GM21381 (cell line): ENCODE measurements at regions not wholly inside any gene's neighbourhood (a gene's known extent, or its start where the extent isn't known, plus 50 kb on each side); places are given as distances from the start of the nearest gene placed in this dataset.

Source experiments
- ATAC-seq: cut with Tn5 transposase; IDR thresholded peaks from one replicate; pipeline ENCODE4 v1.9.1; 2021; ENCODE audit warnings: mild to moderate bottlenecking, moderate library complexity; ENCODE audit not compliant: unreplicated experiment

DNA sequence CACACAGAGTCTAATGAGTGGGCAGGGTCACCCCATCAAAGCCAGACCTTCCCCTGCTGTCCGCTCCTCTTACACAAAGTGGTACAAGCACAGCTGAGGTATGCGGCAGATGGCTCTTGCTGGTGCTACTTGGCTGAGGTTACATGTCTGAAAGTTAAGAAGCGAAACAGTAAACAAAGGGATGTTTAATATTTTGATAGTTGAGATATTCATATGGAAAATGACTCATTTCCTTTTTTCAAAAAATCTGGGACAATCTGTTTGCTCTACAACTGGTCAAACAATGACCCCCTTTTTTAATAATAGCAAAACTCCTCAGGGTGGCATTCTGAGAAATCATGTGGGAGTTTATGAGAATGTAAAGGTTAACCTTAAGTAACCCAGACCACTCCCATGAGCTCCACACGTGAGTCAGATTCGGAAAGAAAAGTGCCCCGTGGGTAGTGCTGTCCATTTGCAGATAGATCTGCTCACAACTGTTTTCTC is 245.3 kb downstream of the TBXT start:
- ATAC-seq, result no peak

DNA sequence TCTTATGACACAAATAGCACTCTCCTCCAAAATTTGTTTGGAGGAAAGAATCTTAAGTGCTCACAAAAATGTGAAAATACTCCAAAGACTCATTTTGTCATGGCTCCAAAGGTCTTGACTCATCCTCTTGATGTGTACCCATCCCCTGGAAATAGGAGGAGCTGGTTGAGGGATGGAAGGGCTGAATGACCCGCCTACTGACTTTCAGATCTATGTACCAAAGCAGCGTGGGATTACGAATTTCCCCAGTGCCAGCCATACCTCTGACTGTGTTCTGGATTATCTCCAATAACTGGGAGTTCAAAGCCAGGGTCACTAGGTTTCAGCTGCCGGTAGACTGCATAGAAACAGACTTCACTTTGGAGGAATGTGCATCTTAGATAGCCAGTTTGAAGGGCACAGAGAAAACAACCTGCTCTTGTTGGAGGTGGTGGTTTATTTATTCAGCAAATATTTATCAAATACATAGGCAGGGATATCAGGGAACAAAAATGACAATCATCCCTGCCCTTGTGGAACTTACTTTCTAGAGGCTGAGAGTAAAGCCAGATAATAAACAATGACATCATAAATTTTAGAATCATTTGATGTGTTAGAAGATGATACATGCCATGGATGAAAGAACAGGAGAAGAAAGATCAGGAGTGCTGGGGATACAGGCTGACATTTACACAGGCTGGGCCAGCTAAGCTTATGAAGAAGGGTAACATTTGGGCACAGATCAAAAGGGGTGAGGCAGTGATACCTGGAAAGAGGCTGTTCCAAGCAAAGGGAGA is 246.6 kb downstream of the TBXT start:
- ATAC-seq, result no peak

DNA sequence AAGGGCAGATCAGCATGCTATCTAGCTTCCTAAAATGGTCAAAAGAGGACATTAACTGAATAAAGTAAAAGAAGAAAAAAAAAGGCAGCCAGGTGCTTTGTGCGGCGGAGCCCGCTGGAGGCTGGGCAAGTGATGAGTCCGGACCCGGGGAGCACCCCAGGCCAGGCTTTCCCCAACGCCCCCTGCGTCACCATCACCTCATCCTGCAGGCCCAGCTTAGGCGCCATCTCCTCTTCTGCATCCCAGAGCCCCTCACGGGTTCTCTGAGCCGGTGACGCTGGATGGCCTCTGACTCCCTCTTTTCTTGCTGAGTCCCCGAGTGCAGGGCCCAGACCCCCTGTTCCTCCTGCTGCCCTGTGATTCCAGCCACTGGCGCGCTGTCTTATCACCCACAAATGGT is 250.1 kb downstream of the TBXT start:
- no peak for ATAC-seq

DNA sequence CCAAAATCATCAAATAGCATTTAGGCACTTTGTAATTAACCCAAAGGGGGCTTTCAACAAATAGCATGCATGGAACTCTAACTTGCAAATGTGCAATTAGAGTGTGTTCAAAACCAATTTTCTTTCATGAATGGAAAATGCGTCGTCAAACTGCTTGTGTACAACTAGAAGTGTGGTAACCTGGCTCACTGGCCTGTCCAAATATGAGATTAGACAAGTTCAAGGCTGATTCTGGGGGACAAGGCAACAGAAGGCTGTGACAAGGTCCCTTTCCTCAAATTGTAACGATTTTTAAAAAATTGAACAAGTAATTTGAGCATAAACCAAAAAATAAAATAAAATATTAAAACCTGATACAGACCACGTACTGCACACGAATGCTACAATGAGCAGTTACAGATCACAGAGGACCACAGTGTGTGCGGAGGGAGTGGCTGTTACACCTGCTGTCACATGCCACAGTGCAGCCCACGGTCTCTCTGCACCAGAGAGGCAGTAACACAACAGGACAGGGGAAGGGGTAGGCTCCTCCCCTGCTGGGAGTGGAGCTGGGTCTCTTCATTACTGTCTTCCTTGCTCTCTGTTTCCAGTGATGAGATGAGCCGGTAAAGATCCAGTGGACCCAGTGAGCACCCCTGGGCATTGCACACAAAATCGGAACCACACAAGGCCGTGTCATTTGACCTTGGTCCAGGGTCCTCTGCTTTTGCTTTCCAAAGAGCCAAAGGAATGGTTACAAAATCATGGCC is 252.2 kb upstream of the PDE10A start:
- no peak for ATAC-seq

DNA sequence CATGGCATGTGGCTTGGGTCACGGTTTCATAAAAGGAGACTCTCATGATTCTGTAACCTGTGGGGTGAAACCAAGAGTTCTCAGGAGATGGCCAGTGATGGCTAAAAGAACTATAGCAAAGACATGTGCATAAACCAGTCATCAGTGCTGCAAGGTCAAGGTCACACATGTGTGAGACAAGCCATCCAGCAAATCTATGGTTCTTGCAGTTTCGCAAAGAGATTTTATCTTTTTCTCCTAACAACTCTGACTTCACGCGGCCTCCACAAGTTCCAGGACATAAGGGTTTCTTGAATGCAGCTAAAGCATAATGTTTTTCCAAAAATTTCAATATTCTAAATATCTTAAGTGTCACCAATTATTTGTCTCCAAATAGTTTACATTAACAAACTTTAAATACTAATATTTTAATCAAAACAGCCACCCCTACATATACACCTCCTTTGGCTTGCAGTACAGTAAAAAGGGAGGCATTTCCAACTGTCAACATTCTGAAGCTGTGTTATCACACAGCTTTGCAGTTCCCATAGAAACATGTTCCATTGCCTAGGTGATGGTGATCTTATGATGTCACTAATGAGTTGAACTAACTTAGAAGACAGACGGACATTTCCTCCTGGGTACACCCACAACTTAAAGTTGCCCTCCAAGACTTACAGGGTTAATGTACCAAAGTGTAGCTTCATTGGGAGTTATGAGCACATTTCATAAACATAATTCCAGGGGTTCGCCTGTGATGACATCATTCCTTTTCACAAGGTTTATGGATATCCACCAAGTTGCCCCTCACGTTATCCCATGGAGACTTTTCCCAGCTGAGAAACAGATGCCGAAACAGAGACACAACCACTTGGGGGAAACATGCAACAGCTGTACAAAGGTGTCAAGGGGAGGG is 250.9 kb upstream of the PDE10A start:
- no peak for ATAC-seq

DNA sequence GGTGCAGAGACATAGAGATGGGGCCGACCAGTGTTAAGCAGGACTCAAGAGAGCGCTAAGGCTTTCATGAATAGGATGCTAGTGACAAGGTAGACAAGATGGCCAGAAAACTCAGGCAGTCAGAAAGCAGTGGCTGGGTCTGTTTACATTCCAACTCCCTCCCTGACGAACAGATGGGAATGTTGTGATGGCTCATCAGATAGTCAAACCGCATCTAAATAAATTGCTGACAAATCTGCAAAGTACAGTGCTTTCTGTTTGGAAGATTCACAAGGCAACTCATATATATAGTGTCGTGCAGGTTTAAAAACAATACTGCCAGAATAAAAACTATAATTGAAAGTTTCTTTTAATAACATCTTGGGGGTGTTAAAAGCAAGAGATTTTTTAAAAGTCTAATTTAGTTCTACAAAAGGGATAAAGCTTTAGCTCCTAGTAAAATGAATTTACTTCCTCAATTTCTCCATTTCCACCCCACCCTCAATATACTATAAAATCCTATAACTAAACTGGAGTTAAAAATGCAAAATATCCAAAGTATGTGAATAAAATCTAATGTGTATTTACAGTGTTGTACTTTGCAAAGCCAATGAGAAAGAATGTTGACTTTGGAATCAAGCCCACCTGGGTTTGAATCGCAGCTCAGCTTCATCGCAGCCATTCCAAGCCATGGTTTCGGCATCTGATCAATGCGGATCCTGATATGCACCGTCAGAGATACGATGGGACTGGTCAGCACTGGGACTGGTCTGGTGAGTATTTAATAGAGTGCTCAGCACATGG is 247.3 kb upstream of the PDE10A start:
- ATAC-seq, result no peak

DNA sequence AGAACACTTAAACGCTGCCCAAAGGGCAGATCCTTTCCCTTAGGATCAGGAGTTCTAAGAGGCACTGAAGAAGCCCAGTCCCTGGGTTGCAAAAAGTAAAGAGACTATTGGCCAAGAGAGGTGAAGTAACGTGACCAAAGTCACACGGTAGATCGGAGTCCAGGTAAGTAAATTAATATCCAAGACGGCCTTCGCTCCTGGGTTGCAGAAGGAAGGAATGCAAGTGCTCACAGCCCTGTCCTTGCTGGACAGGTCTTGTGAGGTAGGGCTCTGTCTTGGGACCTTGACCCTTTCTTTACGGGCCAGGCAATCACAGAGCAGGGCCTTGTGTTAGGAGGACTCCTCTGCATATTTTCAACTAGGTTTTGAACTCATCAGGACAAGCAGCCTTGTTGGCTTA is 243.7 kb upstream of the PDE10A start:
- ATAC-seq, result no peak

DNA sequence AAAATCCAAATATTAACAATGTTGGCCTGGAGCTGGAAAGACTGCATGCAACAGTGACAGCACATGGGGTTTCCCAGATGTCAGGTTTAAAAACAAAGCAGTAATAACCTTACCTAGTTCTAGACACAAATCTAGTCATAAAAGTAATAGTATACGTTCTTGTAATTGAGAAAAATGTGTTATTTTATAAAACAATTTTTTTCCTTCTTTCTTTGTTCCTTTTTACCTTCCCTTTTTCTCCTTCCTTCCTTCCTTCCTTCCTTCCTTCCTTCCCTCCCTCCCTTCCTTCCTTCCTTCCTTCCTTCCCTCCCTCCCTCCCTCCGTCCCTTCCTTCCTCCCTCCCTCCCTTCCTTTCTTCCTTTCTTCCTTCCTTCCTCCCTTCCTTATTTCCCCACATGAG is 242.7 kb upstream of the PDE10A start:
- ATAC-seq, result no peak

DNA sequence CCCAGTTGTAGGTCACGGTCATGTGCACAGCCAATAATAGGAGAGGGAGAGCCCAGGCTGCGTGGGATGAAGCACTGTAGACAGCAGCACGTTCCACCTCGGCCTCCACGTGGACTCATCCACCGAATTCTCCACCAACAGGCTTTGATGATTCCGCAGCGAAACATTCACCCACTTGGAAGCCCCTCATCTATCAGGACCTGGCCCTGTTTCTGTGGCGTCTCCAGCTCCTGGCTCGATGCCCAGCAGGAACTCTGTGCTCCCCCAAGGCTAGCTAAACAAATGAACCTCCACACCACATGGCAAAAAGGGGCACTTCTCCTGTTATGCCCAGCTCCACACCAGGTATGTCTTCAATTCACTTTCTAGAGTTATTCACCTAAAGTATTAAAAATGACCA is 237.9 kb upstream of the PDE10A start:
- no peak for ATAC-seq

DNA sequence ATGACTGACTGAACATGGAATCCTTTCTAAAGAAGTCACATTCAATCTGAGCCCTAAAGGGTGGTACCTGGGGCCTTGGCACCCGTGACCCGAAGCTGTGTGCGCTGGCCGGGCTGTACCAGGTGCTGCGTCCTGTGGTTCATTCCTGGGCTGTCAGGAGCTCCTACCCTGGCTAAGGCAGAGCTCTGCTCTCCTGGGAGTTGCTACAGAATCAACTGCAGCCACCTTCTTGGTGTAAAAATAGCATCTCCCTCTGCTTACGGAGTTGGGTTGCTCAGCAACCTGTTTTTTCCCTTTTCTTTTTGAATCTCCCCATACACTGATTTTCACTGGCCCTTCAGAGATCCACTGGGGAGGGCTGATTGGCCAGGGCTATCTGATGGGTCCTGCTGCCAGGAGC is 236.6 kb upstream of the PDE10A start:
- no peak for ATAC-seq

DNA sequence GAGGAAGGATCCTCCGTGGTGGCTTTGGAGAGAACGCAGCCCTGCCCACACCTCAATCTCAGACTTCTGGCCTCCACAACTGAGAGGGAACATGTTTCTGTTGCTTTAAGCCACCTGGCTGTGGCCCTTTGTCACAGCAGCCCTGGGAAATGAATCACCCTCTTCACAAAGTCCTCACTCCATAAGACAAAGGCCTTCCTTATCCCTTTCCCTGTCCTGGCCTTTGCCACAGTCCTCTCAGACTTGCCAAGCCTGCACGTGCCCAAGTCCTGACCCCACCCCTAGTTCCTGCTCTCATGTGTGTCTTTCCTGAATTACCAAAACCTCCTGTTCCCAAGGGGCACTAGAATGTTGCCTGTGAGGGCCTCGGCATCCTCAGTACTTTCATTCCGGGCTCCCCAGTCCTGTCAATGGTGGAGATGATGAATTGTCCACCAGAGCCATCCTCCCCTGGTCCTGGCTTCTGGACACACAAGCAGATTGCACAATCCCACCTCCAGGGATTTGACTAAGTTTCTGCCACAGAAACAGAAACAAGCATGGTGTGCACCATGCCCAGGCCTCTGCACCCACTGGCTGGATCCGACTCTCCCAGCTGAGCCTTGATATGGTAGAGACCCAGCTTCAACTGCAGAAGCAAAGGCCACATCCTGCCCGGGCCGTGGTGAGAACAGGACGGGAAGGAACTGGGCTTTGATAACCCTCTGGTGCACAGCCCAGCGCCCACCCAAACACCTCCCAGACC is 232.6 kb upstream of the PDE10A start:
- ATAC-seq, result no peak

DNA sequence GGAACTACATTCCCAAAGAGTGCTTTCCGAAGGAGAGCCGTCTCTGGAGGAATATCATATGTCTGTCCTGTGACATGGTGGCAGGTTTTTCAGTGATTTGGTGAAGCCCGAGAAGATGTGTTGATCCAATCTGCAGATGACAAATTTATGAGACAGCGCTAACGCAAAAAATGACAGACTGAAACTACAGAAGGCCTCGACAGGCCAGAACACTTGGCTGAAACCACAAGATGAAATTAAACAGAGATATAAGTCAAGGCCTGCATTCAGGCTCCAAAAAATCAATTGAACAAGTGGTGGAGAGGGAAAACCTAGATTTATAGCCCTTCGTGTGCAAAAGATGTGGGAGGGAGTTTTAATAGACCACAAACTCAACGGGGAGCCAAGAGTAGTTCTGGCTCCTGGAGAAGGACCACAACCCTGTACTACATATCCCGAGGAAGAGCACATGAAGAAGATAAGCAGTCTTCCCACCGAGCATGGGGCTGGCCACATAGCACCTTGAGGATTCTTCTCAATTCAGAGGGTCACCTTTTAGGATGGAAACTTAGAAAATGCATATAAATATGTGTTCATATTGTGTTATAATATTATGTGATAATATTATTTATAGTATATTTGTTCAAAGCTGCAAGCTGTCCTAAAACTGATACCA is 231.3 kb upstream of the PDE10A start:
- ATAC-seq, result no peak

DNA sequence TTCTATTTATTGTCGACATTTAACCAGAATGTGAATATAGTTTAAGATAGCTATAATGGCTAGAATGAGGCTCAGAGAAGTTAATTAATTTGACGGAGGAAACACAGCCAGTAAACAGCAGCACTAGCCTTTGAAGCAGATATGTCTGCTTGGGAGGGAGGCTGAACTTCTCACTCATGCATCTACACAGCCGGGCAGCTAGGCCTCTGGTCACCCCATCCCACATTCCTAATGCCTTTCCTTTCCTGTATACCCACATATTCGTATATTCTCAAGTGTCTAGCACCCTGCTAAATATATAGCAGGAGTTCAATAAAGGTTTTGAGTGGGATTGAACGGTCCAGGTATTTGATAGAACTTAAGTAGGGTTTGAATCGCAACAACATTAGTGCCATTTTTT is 230.4 kb upstream of the PDE10A start:
- ATAC-seq, result no peak

DNA sequence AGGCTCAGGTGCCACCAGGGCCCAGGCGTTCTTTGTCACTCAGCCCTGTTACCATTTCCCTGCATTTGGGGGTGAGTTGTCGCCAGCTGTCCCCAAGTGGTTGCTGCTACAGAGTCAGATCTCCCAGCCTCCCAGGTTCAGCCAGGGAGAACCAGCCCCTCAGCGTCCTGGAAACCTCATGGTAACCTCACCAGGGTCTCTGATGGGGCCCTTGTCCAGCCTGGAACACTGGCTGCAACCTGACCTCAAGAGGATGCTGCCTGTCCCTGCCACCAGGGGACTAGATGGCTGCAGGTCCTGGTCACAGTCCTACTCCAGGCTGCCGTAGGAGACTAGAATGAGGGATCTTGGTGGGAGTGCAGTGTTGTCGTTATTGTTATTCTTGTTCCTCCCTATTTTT is 228.3 kb upstream of the PDE10A start:
- no peak for ATAC-seq

DNA sequence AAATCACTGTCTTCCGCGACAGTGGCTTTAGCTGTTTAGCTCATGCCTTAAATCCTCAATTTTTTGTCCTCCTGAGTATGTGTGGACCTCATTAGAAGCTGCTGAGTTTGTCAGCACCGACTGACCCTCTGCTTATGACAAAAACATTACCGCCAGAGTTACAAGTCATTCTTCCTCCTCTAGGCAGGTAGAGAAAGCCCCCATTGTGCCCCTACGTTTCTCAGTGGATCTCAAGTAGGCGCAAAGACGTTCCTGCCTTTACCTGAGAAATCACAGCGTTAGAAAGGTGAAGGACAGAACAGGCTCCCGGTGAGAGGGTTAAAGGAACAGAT is 227.3 kb upstream of the PDE10A start:
- no peak for ATAC-seq

DNA sequence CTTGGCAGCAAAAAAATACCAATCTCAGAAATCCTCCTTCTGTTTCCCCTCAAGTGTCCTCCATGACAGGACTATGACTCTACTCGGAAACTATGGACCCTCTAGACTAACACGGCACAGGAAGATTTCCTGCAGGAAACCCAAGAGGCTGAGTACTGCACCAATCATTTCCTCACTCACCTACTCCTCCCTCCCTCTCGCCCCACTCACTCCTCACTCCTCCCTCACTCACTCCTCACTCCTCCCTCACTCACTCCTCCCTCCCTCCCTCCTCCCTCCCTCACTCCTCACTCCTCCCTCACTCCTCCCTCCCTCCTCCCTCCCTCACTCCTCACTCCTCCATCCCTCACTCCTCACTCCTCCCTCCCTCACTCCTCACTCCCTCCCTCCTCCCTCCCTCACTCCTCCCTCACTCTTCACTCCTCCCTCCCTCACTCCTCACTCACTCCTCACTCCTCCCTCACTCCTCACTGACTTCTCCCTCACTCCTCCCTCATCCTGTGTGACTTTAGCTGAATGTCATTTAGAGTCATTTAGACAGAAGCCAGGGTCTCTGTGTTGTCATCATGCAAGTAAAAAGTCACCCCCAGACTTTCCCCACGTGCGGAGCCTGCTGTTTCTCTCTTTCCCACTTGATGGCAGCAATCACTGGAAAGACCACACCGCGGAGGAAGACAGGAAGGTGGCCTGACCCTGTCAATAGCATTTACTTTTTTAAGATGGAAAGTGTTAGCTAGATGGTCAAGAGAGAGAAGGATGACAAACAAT is 226.8 kb upstream of the PDE10A start:
- ATAC-seq, result no peak

DNA sequence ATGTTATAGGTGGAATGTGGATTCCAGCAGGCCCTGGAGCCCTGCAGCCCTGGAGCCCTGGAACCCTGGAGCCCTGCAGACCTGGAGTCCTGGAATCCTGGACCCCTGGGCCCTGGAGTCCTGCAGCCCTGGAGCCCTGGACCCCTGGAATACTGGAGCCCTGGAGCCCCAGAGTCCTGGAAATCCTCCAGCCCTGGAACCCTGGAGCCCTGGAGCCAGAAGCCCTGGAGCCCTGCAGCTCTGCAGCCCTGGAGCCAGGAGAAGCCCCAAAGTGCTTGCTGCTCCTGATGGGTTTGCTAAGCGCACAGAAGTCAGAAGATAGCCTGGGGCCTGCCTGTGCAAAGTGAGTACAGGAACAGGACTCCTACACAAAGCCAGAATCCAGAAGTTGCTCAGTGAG is 223.1 kb upstream of the PDE10A start:
- no peak for ATAC-seq

DNA sequence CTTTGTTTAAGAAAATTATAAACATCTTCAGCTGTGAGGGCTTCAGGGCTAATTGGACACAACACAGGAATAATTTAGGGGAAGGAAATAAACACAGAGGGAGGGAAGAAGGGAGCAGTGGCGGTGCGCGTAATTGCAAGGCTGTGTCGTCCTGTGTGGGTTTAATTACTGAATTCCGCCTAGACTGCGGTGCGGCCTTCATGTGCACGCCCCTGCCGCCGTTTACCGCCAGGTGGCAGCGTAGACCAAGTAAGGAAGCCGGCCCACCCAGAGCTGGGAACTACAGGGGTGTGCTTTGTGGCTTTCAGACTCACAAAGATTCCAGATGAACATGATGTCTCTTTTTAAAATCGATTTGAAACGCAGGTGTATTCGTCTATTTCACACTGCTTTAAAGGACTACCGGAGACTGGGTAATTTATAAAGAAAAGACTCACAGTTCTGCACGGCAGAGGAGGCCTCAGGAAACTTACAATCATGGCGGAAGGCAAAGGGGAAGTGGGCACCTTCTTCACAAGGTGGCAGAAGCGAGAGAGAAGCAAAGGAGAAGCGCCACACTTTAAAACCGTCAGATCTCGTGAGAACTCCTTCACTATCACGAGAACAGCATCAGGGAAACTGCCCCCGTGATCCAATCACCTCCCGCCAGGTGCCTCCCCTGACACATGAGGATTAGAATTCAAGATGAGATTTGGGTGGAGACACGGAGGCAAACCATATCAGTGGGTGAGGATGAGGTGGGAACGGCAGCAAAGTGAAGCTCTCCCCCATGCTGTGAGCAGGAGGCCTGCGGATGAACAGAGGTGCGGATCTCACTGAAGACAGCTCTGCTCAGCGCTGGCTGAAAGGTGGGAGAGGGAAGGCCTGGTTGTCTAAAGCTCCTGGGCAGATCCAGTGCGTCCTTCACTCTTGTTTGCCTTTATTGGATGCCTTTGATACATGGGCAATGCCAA is 222.0 kb upstream of the PDE10A start:
- ATAC-seq, result peak; percentile 95
